ENCODE measurements at regions not wholly inside any gene's neighbourhood (a gene's known extent, or its start where the extent isn't known, plus 50 kb on each side); places are given as distances from the start of the nearest gene placed in this dataset.

- no peaks in the 10 kb centered on the region for H3K36me3 Mint-ChIP-seq
- no peak overlapping the region for H3K4me3 Mint-ChIP-seq
- no peak overlapping the region for H3K27ac Mint-ChIP-seq
- no peak for DNase-seq
- H3K4me1 Mint-ChIP-seq: no peaks in the 10 kb centered on the region
- H3K9me3 Mint-ChIP-seq: peaks cover 3% of the 10 kb centered on the region
- H3K27me3 Mint-ChIP-seq: peaks cover 18% of the 10 kb centered on the region
Observed at GRCh38 chr1:232114985-232115384, 488.4 kb downstream of the DISC1 start.

GRCh38 chr1:232112076-232112475 lies 485.5 kb downstream of the DISC1 start:
- Mint-ChIP-seq H3K36me3 (no peaks in the 10 kb centered on the region), H3K9me3 (peaks cover 3% of the 10 kb centered on the region), H3K4me1 (no peaks in the 10 kb centered on the region), H3K27ac (no peak overlapping the region), H3K4me3 (no peak overlapping the region), H3K27me3 (peaks cover 21% of the 10 kb centered on the region)
- no peak for DNase-seq

DNA sequence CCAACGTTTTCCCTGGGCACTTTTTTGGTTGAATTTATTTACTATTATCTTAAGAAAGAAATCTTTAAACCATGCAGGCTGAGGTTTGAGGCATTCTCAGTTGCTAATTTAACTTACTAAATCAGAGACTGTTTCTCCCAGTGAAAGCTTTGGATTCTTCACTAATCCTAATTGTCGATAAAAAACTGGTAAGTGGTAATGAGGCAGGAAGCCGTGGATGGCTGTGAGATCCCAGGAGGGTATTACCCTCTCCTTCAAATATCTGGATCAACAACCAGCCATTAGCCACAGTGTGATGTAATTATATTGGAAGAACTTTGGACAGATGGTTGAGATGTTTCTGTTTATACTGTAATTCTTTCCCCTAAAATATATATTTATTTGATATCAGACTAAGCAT lies 485.0 kb downstream of the DISC1 start:
- Mint-ChIP-seq H3K27ac (no peak overlapping the region), H3K4me3 (no peak overlapping the region), H3K36me3 (no peaks in the 10 kb centered on the region), H3K4me1 (no peaks in the 10 kb centered on the region), H3K27me3 (peaks cover 21% of the 10 kb centered on the region), H3K9me3 (peaks cover 3% of the 10 kb centered on the region)
- DNase-seq: no peak

GRCh38 chr1:232110281-232111090 lies 483.9 kb downstream of the DISC1 start:
- DNase-seq: no peak
- Mint-ChIP-seq H3K27me3 (peaks cover 21% of the 10 kb centered on the region), H3K4me1 (no peaks in the 10 kb centered on the region), H3K4me3 (no peak overlapping the region), H3K36me3 (no peaks in the 10 kb centered on the region), H3K27ac (no peak overlapping the region), H3K9me3 (peaks cover 3% of the 10 kb centered on the region)

DNA sequence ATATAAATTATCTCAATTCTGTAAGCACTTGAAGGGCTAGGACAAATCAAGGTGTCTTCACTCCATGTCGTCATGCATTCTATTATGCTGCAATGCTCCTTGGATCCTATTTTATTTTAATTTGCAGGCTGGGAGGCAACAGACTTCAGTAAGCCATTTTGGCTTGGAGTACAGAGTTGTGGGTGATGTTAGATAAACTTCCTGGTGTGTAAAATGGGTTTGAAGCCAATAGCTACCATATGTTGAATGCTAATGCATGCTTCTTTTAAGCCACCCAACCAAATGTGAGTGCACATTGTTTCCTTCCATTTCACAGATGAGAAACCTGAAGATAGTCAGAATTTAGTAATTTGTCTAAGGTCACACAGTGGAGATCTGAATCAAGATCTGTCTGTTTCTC lies 482.8 kb downstream of the DISC1 start:
- Mint-ChIP-seq H3K27me3 (peaks cover 21% of the 10 kb centered on the region), H3K4me1 (no peaks in the 10 kb centered on the region)
- no peak for DNase-seq

DNA sequence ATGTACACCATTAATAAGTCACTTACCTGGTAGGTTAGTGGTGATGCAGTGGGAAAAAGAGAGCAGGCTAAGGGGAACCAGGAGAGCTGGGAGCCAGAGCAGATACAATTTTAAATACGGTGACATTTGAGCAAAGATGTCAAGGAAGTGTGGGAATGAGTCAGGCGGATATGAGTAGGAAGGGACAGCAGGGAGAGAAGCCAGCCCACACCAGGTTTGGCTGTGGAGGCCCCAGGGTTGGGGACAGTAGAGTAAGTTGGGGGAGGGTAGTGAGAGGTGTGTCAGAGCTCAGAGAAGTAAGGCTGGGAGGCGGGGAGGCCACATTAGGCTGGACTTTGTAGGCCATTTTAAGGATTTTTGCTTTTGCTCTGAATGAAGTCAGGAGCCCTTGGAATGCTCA lies 482.0 kb downstream of the DISC1 start:
- Mint-ChIP-seq H3K27me3 (peaks cover 21% of the 10 kb centered on the region), H3K27ac (no peak overlapping the region), H3K9me3 (peaks cover 3% of the 10 kb centered on the region), H3K36me3 (no peaks in the 10 kb centered on the region), H3K4me1 (no peaks in the 10 kb centered on the region), H3K4me3 (no peak overlapping the region)
- DNase-seq: no peak

More for the DNA sequence above, 482.8 kb downstream of the DISC1 start:
- Mint-ChIP-seq H3K9me3 (peaks cover 3% of the 10 kb centered on the region), H3K4me3 (no peak overlapping the region), H3K36me3 (no peaks in the 10 kb centered on the region), H3K27ac (no peak overlapping the region)

GRCh38 chr1:232106415-232106814 lies 479.8 kb downstream of the DISC1 start:
- Mint-ChIP-seq H3K36me3 (no peaks in the 10 kb centered on the region), H3K4me1 (no peaks in the 10 kb centered on the region), H3K27me3 (peaks cover 14% of the 10 kb centered on the region), H3K4me3 (no peak overlapping the region), H3K9me3 (no peaks in the 10 kb centered on the region), H3K27ac (no peak overlapping the region)
- DNase-seq: no peak

- DNase-seq: no peak
- Mint-ChIP-seq H3K4me1 (no peaks in the 10 kb centered on the region), H3K36me3 (no peaks in the 10 kb centered on the region), H3K4me3 (no peak overlapping the region), H3K27me3 (peaks cover 8% of the 10 kb centered on the region), H3K9me3 (no peaks in the 10 kb centered on the region), H3K27ac (no peak overlapping the region)
Observed at GRCh38 chr1:232105561-232105960, 479.0 kb downstream of the DISC1 start.

GRCh38 chr1:232101231-232101630 lies 474.6 kb downstream of the DISC1 start:
- H3K9me3 Mint-ChIP-seq: peaks cover 5% of the 10 kb centered on the region
- H3K4me3 Mint-ChIP-seq: no peak overlapping the region
- no peaks in the 10 kb centered on the region for H3K4me1 Mint-ChIP-seq
- no peak overlapping the region for H3K27ac Mint-ChIP-seq
- peaks cover 4% of the 10 kb centered on the region for H3K27me3 Mint-ChIP-seq
- no peak for DNase-seq
- no peaks in the 10 kb centered on the region for H3K36me3 Mint-ChIP-seq

- Mint-ChIP-seq H3K9me3 (peaks cover 5% of the 10 kb centered on the region), H3K4me1 (no peaks in the 10 kb centered on the region), H3K27me3 (peaks cover 4% of the 10 kb centered on the region), H3K36me3 (no peaks in the 10 kb centered on the region), H3K4me3 (no peak overlapping the region), H3K27ac (no peak overlapping the region)
- no peak for DNase-seq
Observed at GRCh38 chr1:232096751-232097150, 470.2 kb downstream of the DISC1 start.

All from activated naive CD8-positive, alpha-beta T cell treated with anti-CD3 and anti-CD28 coated beads for 36 hours (primary cell).